Activated CD8-positive, alpha-beta memory T cell treated with anti-CD3 and anti-CD28 coated beads for 48 hours (primary cell): ENCODE measurements at regions not wholly inside any gene's neighbourhood (a gene's known extent, or its start where the extent isn't known, plus 50 kb on each side); places are given as distances from the start of the nearest gene placed in this dataset.

Experiments used
- DNase-seq, 3 experiments: peaks; one replicate each; pipeline ENCODE4 v3.0.0-alpha.2; 2020; ENCODE audit warnings: low read depth in 2 of 3, low spot score in 2 of 3

DNA sequence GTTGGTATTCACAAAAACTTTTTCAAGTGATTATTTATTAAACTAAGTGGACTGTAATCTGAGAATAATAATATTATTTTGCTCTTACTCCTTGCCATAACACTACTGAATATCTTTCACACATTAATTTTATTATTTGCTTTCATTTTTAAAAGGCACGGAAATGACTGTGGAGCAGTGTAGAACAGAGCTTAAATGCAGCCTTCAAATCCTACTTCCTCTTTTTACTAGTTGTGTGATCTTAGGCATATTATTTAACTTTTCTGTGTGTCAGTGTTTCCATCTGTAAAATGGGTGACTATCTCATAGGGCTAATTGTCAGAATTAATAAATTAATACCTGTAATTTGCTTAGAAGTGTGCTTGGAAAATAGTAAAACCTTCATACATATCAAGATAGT lies 55.5 kb upstream of the SLC8A1 start:
- no peak for DNase-seq

DNA sequence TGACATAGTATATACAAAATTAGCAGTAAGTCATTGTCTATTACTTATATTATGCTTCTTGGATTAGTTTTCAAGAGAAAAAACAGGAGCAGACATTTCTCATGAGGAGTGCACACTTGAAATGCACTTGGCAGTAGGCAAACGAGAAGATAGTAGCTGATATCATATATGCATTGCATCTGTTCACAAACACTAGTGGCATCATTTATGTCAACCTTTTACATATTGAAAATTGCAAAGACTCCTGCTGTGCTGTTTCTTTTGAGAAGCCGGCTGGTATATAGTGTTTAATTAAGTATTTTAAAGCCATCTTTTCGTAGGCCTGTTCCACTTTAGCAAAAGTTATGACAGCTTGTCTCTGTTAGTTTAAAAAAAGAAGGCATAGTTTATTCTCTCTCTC lies 58.4 kb upstream of the SLC8A1 start:
- DNase-seq, result no peak

DNA sequence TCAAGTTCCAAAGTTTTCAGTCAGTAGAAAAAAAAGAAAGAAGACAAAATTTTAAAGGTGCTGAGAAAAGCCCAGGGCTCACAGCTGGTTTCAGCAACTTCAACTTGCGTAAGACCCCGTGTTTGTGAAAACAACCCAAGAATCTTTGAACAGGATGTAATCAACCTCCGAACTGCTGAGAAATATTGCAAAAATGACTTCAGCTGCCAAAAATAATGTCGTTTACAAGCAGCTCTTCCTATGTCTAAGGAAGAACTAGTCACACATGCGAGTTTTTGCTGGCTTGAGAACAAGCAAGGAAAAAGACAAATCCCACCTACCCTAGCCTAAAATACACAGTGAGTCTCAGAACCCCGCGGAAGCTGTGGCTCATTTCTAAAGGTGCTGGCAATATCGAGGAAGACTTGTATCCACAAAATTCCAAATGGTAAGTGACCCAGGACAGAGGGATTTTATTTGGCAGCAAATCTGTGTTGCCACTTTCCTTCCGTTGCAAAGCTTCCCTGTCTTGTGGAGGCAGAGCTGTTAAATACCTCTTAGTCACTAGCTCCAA lies 59.8 kb upstream of the SLC8A1 start:
- no peak for DNase-seq

DNA sequence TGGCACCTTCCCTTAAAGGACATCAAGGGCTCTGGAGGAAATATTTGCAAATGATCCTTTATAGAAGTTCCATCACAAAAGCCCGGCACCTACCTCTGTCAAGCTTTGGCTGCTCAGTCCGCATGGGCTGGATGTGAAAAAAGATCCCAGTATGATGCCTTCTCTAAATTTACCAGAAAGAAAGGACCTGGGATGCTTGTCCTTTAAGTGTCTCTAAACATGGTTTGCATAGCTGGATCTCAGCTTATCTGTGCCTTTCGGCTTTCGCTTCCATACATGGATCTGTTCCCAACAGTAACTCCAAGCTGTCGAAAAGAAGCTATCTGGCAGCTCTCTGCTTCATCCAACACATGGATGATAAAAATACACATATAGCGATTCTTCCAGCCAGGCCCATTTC lies 60.4 kb upstream of the SLC8A1 start:
- no peak for DNase-seq

DNA sequence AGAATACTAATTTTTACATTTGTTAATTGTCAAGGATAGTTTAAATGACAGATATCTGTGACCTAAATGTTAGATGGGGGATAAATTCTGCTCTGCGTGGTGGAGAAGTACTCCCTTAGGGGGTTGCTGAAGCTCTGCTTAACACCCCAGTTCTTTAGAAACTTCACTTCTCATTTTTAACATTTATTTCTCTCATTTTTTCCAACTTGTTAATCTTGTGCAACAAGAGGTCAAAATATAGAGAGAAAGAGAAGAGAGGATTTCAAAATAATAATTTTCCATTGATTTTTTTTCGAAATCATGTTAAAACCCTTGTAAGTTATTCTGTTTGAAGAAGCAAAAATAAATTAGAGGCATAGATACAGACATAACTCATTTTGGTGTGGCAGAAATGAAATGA lies 61.3 kb upstream of the SLC8A1 start:
- no peak for DNase-seq

DNA sequence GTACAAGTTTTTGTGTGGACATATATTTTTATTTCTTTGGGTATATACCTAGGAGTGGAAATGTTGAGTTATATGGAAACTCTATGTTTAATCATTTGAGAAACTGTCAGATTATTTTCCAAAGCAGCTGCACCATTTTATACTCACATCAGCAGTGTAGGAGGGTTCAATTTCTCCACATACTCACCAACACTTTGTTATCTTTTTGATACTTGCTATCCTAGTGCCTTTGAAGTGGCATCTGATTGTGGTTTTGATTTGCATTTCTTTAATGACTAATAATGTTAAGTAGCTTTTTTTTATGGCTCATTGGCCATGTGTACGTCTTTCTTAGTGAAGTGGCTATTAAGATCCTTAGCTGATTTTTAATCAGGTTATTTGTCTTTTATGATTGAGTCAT lies 64.7 kb upstream of the SLC8A1 start:
- no peak for DNase-seq

DNA sequence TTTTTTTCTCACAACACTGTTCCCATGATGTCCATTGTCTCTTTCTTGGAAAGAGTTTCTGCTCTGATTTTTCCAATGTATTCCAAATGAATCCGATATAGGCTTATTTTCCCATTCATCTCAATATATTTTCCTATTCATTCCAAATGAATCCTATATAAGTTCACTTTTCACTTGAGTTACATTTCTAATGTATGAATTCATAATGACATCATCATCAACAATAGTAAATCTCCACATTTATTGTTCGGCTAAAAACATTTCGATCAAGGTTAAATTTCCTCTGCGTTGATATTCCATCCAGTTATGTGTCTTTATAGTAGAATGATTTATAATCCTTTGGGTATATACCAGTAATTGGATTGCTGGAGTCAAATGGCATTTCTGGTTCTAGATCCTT lies 76.7 kb upstream of the SLC8A1 start:
- no peak for DNase-seq

DNA sequence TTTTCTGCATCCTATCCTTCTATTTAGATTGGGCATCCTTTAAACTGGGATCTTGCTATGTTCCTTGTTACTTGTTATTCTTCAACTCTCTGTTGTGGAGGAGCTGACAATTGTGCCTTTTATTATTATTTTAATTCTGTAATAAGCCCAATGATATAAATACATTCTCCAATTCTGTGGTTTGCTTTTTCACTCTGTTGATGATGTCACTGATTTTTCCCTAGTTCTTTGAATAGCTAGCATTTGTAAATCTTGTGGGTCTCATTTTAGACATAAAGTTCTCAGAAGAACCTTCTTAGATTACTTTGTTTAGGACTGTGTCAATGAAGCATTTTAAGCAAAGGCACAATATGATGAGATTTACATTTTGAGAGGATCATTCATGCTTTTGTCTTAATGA lies 79.5 kb upstream of the SLC8A1 start:
- no peak for DNase-seq

DNA sequence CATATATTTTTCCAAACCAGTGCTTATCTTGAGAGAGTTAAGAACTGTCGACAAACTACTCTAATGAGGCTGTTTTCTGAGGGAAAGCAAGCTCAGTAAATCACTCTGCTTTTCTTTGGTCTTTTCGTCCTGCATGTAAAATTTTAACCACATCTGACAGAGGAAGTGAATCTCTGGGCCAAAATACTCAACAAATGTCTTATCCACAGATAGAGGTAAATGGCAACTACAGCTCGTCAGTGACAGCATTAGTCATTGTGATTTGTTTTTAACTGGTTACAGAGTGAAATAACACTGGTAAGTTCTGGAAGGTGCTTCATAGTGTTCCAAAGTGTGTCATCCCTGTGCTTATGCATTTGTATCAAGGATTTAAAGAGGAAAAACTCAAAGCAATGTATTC lies 82.6 kb upstream of the SLC8A1 start:
- DNase-seq, result no peak

DNA sequence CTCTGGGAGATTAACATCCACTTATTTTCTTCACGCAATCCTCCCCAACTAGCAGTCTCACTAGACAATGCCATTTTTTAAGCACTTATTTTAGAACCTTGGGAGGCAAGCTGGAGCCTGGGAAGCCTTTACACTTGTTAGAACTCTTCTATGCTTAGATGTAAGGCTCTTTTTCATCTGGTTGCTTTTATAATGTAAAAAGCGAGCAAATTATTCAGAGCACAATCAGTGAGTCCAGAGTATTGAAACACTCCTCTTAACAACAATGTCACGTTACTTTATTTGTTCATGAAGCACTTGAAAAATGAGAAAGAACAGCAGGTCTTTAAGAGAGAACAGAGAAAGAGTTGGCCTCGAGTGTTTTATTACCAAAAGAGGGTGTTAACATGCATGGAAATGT lies 84.1 kb upstream of the SLC8A1 start:
- no peak for DNase-seq

DNA sequence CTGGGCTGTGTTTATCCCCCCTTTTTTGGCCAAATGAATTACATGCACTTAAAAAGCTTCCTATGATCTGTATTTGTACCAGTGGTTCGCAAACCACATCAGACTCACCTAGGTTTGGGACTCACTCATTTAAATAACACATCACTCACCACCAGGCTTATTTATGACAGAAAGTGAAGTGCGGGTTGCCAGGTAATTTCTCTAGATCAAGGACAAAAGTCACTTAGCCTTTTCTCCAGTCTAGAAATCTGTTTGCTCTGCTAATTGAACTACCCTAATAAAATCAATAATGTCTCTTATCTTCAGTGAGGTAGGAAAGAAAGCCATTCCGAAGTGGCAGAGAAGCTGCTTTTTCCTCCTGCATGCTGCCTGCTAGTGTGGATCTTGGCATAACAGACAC lies 88.1 kb upstream of the SLC8A1 start:
- DNase-seq, result no peak

DNA sequence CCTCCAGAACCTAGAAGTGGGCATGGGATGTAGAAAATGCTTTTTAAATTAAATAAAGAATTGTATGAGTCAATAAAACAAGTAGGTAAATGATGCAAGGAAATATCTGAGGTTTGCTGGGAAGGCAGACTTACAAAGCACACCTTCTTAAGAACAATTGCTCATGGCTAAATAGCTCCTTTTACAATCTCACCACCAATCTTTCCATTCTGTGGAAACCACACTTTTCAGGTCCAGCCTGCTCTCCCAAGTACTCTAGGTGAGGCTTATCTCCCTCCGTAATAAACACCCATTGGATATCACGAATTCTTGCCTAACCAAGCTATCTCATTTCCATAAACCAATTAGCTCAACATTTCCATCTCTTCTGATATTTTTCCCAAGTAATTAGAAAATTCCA lies 91.5 kb upstream of the SLC8A1 start:
- DNase-seq, result no peak

DNA sequence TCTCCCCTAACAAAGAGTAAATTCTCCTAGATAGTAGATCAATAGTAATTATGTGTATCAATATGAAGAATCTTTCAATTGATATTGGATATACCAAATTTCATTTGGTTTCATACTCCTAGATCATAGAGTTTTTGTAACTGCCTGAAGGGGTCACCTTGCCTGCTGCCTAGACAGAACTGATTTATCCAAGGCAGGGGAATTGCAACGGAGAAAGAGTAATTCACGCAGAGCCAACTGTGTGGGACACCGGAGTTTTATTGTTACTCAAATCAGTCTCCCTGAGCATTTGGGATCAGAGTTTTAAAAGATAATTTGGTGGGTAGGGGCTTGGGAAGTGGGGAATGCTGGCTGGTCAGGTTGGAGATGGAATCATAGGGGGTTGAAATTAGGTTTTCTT lies 92.2 kb upstream of the SLC8A1 start:
- no peak for DNase-seq

DNA sequence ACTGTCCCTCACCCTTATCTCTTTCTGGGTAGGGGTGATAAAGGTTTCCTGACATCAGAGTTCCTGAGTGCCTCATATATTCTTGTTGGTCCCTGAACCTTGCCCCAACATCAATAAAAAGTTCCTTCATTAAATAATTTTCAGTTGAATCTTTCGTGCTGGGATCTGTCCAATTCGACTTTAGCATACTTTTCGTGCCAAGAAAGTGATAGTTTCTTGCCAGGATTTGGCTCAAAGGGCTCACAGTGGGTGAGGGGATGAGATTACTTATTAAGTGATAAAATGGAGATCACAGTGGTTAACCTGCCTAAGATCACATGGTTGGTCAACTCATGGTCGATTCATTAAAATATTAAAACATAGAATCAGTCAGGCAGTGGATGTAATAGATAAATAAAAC lies 93.8 kb upstream of the SLC8A1 start:
- DNase-seq, result no peak

DNA sequence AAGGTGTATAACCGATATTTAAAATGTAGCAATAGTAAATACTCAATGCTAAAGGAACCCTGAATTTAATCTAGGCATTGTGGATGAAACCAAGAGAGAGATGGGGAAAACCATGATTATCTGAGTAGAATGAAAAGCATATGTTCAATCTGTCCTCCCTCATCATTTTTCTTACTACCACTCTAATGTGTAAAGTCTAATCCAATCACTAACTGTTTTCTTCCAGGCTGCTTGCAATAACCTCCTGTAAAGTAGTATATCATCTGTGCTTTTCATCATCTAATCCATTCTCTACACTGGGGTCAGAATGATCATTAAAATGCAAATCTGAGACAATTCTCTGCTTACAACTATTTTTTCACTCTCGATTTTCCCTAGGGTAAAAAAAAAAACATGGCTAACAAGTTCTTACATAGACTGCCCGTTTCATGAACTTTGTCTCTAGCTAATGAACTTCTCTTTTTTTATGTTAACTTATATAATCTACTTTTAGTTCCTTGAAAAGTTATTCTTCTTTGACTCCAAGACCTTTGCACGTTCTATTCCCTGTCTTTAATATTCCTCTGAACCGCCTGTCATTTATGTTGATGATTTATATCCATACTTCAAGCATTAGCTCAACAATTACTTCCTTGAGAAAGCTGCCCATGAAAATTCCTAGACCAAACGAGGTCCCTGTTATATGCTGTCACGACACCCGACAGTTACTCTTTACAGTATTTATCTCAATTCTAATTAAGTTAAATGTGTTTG lies 94.7 kb upstream of the SLC8A1 start:
- no peak for DNase-seq

DNA sequence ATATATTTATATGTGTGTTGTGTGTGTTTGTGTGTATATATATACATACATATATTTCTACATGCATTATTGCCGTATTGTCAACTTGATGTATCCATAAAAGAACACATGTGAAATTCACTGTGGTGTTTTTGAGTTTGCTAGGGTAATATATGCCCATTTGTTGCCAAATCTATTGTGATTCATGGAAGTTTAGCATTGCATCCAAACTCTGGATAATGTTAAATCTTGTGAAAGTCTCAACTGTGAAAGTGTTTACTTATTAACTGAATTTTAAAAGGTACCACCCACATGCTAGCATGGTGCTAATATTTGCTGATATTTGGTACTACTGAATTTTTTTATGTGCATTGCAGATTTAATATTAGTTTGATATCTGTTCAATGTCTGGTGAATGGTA lies 96.6 kb upstream of the SLC8A1 start:
- no peak for DNase-seq

DNA sequence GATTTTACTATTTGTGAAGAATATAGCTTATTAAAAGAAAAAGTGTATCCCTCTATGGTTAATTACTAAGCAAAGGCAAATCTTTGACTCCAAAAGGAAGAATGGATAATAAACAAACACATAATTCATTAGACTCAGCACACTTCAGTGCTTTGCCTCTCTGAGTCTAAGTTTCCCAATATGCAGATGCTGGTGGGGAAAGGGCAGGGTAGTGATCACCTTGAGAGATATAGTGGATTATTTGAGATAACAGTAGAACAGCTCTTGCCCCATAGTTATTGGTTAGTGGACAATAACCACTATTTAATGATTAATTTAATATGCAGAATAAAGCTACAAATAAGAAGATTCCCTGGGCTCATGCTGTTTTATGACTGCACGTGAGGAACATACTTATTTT lies 98.2 kb upstream of the SLC8A1 start:
- DNase-seq, result no peak

DNA sequence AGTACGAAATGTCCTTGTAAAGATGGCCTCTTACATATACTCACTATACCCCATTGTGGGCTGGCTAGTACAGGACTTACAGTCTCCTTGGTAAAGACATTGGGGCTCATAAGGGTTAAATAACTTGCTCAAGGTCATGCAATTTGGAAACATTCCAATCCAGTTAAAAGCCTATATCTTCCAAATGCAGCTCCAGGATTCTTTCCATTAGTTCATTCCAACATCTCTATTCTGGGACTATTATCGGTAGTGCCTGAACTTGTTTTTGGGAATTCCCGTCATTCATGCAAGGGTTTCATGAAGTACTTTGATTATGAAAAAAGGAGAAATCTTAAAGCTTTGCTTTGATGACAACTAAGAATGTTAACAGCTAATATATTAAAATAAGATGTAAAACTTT lies 99.2 kb upstream of the SLC8A1 start:
- DNase-seq, result no peak

DNA sequence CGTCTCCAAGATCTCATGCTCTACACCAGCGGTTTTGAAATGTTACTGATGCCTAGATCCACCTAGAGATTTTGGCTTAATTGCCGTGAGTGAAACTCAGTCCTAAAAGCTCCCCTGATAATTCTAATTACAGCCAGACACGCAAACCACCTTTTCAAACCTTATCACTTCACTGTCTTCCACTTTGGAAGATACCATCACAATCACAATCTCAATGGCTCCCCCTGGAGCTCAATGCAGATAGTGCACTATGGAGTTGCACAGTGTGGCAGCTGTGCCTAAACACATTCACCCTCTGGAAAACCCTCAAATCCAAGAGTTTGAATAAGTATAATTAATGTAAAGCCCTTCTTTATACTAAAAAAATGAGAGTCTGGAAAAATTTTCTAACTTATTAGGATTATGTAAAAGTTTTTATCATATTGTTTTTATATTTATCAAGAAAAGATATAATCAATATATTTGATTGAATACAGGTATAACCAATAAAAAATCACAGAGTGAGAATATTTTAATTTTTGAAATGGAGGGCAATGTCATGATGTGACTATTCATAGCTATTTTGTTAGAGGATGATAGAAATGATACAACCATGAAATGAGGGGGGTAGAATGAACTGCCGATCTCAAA lies 102.9 kb upstream of the SLC8A1 start:
- DNase-seq, result peak in 2 of 3 experiments; percentile 1 to 4

DNA sequence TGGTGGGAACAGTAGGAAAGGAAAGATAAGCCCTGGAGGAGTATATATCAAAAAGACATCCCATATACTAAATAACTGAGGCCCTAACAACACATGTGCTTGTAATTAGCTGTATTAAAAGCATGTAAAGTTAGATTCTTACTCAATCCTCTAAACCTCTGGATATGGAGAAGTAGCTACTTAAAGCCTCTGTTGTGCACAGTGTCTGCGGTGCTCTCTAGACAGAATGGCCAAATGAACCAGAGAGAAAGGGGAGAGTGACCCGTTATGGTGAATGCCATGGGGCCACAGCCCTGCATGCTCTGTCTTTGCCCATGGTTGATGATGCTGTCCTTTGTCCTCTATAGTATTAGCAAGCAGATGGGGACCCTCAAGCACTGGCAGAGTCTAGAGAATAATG lies 104.4 kb upstream of the SLC8A1 start:
- DNase-seq, result no peak

DNA sequence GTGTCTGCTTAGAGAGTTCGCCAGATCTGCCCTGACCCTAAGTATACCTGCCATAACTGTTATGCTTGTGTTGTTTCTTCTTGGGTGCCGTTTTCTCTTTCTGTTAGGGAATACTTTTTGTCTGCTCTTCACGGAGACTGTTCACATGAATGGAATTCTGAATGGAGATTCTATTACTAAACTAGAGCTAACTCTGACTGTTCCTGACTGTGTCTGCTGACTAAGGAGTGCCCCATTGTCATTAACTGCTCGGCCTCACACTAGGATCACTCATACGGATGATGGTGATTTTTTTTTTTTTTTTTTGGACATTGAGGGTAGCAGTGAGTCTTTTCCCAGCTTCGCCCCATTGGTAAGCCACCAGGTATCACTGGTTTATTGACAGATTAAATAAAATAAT lies 104.8 kb upstream of the SLC8A1 start:
- no peak for DNase-seq

DNA sequence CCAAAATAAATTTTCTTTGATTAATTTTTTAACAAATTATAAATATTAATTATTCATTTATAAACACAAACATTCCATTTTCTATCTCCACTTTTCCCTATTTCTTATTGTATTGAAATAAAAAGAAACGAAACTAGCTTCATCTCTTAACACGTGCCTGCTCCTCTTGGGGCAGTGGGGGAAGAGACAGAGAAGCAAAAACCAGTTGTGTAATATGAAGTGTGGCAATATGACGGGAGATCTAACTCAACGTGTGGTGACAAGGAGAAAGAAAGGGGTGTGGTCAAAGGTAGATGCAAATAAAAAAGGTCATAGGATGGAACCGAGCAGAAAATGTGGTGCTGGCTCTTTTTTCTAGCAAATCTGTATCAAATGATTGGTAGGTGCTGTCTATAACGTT lies 106.9 kb upstream of the SLC8A1 start:
- DNase-seq, result no peak

DNA sequence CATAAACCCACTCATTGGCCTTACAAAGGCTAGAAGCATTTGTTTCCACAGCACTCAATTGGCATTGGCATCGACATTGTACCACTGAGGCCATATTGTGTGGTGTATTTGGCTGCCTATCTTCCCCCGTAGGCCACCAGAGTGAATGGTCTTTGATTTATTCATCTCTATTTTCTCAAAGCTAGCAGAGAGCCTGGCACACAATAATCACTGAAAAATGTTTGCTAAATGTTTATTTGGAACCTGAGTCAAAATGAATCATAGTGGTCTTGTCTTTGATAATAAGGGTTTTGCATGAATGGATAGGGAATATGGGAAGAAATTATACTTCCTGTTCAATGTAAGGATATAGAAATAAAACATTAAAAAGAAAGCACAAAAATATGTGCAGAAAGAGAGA lies 107.3 kb upstream of the SLC8A1 start:
- DNase-seq, result no peak
